ENCODE measurements at regions not wholly inside any gene's neighbourhood (a gene's known extent, or its start where the extent isn't known, plus 50 kb on each side); places are given as distances from the start of the nearest gene placed in this dataset.

DNA sequence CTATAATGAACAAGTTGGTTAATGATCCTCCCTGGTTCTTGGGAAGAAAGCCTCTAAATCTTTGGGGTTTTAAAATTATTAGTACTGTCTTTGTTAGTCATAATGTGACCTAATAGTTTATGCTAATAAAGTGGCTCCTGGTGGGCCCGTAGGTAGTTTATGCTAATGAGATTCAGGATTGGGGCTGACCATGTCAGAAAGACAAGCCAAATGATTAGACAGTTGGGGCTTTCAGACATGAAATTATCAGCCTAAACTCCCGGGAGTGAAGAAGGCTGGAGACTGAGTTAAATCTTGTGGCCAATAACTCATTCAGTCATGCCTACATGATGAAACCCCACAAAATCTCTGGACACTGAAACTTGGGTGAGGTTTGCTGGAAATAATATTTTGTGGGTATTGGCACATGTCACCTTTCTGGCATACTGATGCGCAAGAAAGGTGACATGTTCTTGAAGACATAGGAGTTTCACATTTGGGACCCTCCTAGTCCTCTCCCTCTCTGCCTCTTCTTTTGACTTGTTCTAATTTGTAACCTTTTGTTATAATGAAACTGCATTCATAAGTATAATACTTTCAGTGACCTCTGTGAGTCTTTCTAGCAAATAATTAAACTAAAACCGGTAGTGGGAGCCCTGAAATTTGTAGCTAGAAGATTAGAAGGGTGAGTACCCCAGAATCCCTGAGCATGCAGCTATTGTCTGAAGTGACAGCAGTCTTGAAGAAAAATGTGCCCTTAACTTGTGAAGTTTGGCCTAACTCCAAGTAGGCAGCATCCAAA, 196.8 kb upstream of the FSTL5 start:
- TF ChIP-seq, protein P1, sequence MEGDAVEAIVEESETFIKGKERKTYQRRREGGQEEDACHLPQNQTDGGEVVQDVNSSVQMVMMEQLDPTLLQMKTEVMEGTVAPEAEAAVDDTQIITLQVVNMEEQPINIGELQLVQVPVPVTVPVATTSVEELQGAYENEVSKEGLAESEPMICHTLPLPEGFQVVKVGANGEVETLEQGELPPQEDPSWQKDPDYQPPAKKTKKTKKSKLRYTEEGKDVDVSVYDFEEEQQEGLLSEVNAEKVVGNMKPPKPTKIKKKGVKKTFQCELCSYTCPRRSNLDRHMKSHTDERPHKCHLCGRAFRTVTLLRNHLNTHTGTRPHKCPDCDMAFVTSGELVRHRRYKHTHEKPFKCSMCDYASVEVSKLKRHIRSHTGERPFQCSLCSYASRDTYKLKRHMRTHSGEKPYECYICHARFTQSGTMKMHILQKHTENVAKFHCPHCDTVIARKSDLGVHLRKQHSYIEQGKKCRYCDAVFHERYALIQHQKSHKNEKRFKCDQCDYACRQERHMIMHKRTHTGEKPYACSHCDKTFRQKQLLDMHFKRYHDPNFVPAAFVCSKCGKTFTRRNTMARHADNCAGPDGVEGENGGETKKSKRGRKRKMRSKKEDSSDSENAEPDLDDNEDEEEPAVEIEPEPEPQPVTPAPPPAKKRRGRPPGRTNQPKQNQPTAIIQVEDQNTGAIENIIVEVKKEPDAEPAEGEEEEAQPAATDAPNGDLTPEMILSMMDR (IDR thresholded peaks at IDR 0.05) = no peak
- Mint-ChIP-seq H3K4me3 (no peak overlapping the region), H3K4me1 (no peaks in the 10 kb centered on the region), H3K36me3 (ENCODE audit: low read depth) (no peaks in the 10 kb centered on the region), H3K27me3 (ENCODE audit: low read depth, poor library complexity) (no peaks in the 10 kb centered on the region), H3K9me3 (no peaks in the 10 kb centered on the region), H3K27ac (no peak overlapping the region)
- DNase-seq = no peak

DNA sequence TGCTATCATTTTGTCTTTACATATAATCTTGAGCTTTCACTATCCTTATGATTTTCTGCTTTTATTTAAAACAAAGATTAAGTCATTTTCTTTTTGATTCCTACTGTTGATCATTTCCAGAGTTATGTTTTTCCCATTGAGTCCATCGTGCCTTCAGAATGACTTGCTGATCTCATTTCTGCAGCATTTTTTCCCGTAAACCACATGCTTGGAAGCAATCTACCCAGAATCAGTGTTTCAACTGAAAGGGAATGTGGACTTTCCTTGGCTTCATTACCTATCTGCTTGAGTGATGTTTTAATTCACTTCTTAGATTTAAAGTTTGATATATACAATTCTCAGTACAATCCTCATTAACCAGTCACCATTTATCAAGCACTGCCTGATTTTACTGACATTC, 192.4 kb upstream of the FSTL5 start:
- Mint-ChIP-seq H3K27me3 (ENCODE audit: low read depth, poor library complexity) (no peaks in the 10 kb centered on the region), H3K4me3 (no peak overlapping the region), H3K27ac (no peak overlapping the region), H3K4me1 (no peaks in the 10 kb centered on the region), H3K9me3 (no peaks in the 10 kb centered on the region), H3K36me3 (ENCODE audit: low read depth) (no peaks in the 10 kb centered on the region)
- TF ChIP-seq, protein P1 (IDR thresholded peaks at IDR 0.05) = no peak
- DNase-seq = no peak

DNA sequence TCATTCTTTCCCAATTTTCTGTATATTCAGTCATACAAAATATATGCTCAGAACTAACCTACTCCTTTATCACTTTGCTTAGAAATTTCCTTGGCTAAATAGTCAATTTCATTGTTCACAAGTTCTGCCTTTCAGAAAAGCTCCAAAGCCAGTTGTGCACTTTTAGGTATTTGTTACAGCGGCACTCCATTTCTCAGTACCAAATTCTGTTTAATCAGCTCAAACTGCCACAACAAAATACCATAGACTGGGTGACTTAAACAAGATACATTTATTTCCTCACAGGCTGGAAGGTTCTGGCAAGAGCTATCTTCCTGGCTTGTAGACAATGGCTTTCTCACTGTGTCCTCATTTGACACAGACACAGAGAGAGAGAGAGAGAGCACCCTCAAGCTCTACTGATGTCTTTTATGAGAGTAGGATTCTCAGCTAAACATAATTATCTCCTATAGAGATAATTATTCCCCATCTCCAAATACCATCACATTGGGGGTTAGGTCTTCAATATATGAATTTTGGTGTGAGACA, 188.8 kb upstream of the FSTL5 start:
- H3K9me3 Mint-ChIP-seq = no peaks in the 10 kb centered on the region
- no peak for DNase-seq
- no peaks in the 10 kb centered on the region for H3K36me3 Mint-ChIP-seq (ENCODE audit: low read depth)
- no peak overlapping the region for H3K27ac Mint-ChIP-seq
- H3K4me1 Mint-ChIP-seq = no peaks in the 10 kb centered on the region
- no peak overlapping the region for H3K4me3 Mint-ChIP-seq
- H3K27me3 Mint-ChIP-seq (ENCODE audit: low read depth, poor library complexity) = no peaks in the 10 kb centered on the region
- TF ChIP-seq, protein P1 (IDR thresholded peaks at IDR 0.05) = no peak

DNA sequence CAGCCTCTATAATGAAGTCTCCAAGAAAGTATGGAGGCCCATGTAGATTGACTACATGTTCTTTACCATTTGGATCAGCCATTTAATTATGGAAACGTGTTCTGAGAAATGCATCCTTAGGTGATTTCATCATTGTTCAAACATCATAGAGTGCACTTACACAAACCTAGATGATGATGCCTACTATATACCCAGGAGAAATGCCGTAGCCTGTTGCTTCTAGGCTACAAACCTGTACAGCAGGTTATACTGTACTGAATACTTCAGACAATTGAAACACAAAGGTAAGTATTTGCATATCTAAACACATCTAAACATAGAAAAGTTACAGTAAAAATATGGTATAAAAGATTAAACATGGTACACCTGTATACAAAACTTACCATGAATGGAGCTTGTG, 186.5 kb upstream of the FSTL5 start:
- no peaks in the 10 kb centered on the region for H3K4me1 Mint-ChIP-seq
- H3K27ac Mint-ChIP-seq = no peak overlapping the region
- no peaks in the 10 kb centered on the region for H3K9me3 Mint-ChIP-seq
- H3K27me3 Mint-ChIP-seq (ENCODE audit: low read depth, poor library complexity) = no peaks in the 10 kb centered on the region
- no peaks in the 10 kb centered on the region for H3K36me3 Mint-ChIP-seq (ENCODE audit: low read depth)
- DNase-seq = no peak
- H3K4me3 Mint-ChIP-seq = no peak overlapping the region
- TF ChIP-seq, protein P1 (IDR thresholded peaks at IDR 0.05) = no peak

DNA sequence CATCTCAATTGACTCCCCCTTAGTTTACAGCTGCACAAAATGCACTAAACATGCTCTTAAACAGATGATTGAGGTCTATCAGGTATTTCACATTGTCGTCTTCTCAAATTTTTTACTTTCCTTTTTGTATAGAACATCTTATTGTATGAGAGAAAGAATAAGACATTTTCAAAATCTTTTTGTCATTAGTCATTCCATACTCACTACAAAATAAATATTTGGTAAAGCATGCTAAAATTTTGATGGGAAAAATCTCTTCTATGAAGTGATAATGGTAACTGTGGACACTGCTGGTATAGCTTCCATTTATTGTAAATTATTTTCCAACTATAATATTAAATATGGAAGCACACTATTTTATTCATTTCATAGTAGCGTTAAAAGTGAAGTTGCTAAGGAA, 185.6 kb upstream of the FSTL5 start:
- no peaks in the 10 kb centered on the region for H3K4me1 Mint-ChIP-seq
- DNase-seq = no peak
- no peaks in the 10 kb centered on the region for H3K36me3 Mint-ChIP-seq (ENCODE audit: low read depth)
- H3K9me3 Mint-ChIP-seq = no peaks in the 10 kb centered on the region
- H3K27me3 Mint-ChIP-seq (ENCODE audit: low read depth, poor library complexity) = no peaks in the 10 kb centered on the region
- no peak overlapping the region for H3K4me3 Mint-ChIP-seq
- H3K27ac Mint-ChIP-seq = no peak overlapping the region
- TF ChIP-seq, protein P1 (IDR thresholded peaks at IDR 0.05) = no peak

DNA sequence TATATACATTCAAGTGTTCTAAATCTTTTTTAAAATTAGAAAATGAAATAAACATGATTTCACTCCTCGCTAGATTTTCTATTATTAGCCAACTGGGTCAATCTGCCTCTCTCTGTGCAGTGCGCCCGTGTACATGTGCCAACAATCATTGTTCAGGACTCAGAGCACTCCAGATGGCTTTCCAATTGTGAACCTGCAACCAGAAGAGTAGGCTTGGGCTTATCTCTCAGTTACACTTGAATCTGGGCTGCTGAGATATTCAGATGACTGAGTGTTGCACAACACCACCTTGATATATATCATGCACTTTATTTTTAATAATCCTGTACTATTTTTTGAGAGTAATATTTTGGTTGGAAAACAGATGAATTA, 184.0 kb upstream of the FSTL5 start:
- H3K4me3 Mint-ChIP-seq = no peak overlapping the region
- TF ChIP-seq, protein P1 (IDR thresholded peaks at IDR 0.05) = no peak
- H3K4me1 Mint-ChIP-seq = no peaks in the 10 kb centered on the region
- no peaks in the 10 kb centered on the region for H3K9me3 Mint-ChIP-seq
- no peak for DNase-seq
- no peaks in the 10 kb centered on the region for H3K36me3 Mint-ChIP-seq (ENCODE audit: low read depth)
- H3K27me3 Mint-ChIP-seq (ENCODE audit: low read depth, poor library complexity) = no peaks in the 10 kb centered on the region
- H3K27ac Mint-ChIP-seq = no peak overlapping the region

All from nephron progenitor cell (in vitro differentiated cells).